ENCODE measurements at regions not wholly inside any gene's neighbourhood (a gene's known extent, or its start where the extent isn't known, plus 50 kb on each side); places are given as distances from the start of the nearest gene placed in this dataset.
"Not testable (repeated sequence)": the region's sequence is repeated elsewhere in the genome, so short reads cannot be mapped to it uniquely, and the experiment has no call there.

- no peak for DNase-seq (ENCODE audit: low read depth in 2 of 2)
These were observed 143.2 kb downstream of the NPIPB5 start for GRCh38 chr16:22653876-22654275.

GRCh38 chr16:22656573-22656972 is 145.9 kb downstream of the NPIPB5 start:
- not testable (repeated sequence) for DNase-seq (ENCODE audit: low read depth in 2 of 2)

GRCh38 chr16:22659933-22660332 is 149.2 kb downstream of the NPIPB5 start:
- DNase-seq (ENCODE audit: low read depth in 2 of 2) = no peak

- no peak for DNase-seq (ENCODE audit: low read depth in 2 of 2)
These were observed 149.9 kb downstream of the NPIPB5 start for GRCh38 chr16:22660441-22661160.

- no peak for DNase-seq (ENCODE audit: low read depth in 2 of 2)
These were observed 150.5 kb downstream of the NPIPB5 start for GRCh38 chr16:22661161-22661647.

- DNase-seq (ENCODE audit: low read depth in 2 of 2) = not testable (repeated sequence)
These were observed 151.0 kb upstream of the HS3ST2 start for GRCh38 chr16:22662958-22663357.

GRCh38 chr16:22663389-22664064 is 150.4 kb upstream of the HS3ST2 start:
- no peak for DNase-seq (ENCODE audit: low read depth in 2 of 2)

- no peak for DNase-seq (ENCODE audit: low read depth in 2 of 2)
These were observed 149.8 kb upstream of the HS3ST2 start for GRCh38 chr16:22664132-22664531.

- DNase-seq (ENCODE audit: low read depth in 2 of 2) = no peak
These were observed 149.4 kb upstream of the HS3ST2 start for GRCh38 chr16:22664561-22664997.

- DNase-seq (ENCODE audit: low read depth in 2 of 2) = no peak
These were observed 148.7 kb upstream of the HS3ST2 start for GRCh38 chr16:22665048-22665797.

- DNase-seq (ENCODE audit: low read depth in 2 of 2) = no peak
These were observed 148.2 kb upstream of the HS3ST2 start for GRCh38 chr16:22665803-22666202.

GRCh38 chr16:22668318-22668717 is 145.6 kb upstream of the HS3ST2 start:
- DNase-seq (ENCODE audit: low read depth in 2 of 2) = no peak

- no peak for DNase-seq (ENCODE audit: low read depth in 2 of 2)
These were observed 143.9 kb upstream of the HS3ST2 start for GRCh38 chr16:22670044-22670536.

GRCh38 chr16:22670551-22671041 is 143.4 kb upstream of the HS3ST2 start:
- no peak for DNase-seq (ENCODE audit: low read depth in 2 of 2)

GRCh38 chr16:22671301-22672076 is 142.5 kb upstream of the HS3ST2 start:
- DNase-seq (ENCODE audit: low read depth in 2 of 2) = no peak

GRCh38 chr16:22672830-22673210 is 141.1 kb upstream of the HS3ST2 start:
- DNase-seq (ENCODE audit: low read depth in 2 of 2) = no peak

- DNase-seq (ENCODE audit: low read depth in 2 of 2) = no peak
These were observed 140.5 kb upstream of the HS3ST2 start for GRCh38 chr16:22673421-22673831.

- no peak for DNase-seq (ENCODE audit: low read depth in 2 of 2)
These were observed 139.2 kb upstream of the HS3ST2 start for GRCh38 chr16:22674832-22675191.

- DNase-seq (ENCODE audit: low read depth in 2 of 2) = no peak
These were observed 138.0 kb upstream of the HS3ST2 start for GRCh38 chr16:22675745-22676540.
